HCT116 (cell line): ENCODE measurements at regions not wholly inside any gene's neighbourhood (a gene's known extent, or its start where the extent isn't known, plus 50 kb on each side); places are given as distances from the start of the nearest gene placed in this dataset.
"Not testable (repeated sequence)": the region's sequence is repeated elsewhere in the genome, so short reads cannot be mapped to it uniquely, and the experiment has no call there.

ENCODE experiments used
- ATAC-seq: fragments of 200-7000 bp; cut with Tn5 transposase; 2 replicates; pipeline ENCODE4 v1.9.1; 2020; ENCODE audit warnings: mild to moderate bottlenecking, moderate library complexity
- BruUV-seq: library from RNA; stranded (reverse); fragments of 400-500 nt; replicated peaks from 2 replicates; lab custom pipeline; 2021; lab: Mats Ljungman, UMichigan
- CTCF ChIA-PET: fragments of 300-600 bp; sonication (Branson Sonifier 250); formaldehyde crosslinking; loops from one replicate; lab custom pipeline; 2021; ENCODE audit warnings: antibody characterized with exemption; lab: Charles Lee
- POLR2A ChIA-PET: fragments of 300-600, 350-600 bp; sonication (Branson Sonifier 250); formaldehyde crosslinking; loops from one replicate; lab custom pipeline; 2021; ENCODE audit warnings: antibody characterized with exemption; lab: Charles Lee
- RAD21 ChIA-PET, 2 experiments: fragments of 300-600 bp; sonication (Branson Sonifier 250); formaldehyde crosslinking; loops; one replicate each; lab custom pipeline; 2023; ENCODE audit warnings: low total read pairs in 2 of 2; ENCODE audit not compliant: uncharacterized antibody in 2 of 2, unreplicated experiment in 2 of 2, low non-redundant PET in 1 of 2; lab: Charles Lee
- DNase-seq: peaks from one replicate; pipeline ENCODE4 v3.0.0-alpha.2; 2010; ENCODE audit warnings: low read depth, low spot score
- H2AFZ ChIP-seq: fragments of 200-600 bp; shearing (Covaris generic), sonication (generic); 2 replicates; pipeline ENCODE4 v1.6.1; 2017; ENCODE audit warnings: low read depth, mixed run types, mixed read lengths, antibody characterized with exemption, low read length; ENCODE audit not compliant: poor library complexity, severe bottlenecking
- H3K27ac ChIP-seq: 2 replicates; pipeline ENCODE4 v1.5.1; 2012; ENCODE audit warnings: low read depth, low read length
- H3K27me3 ChIP-seq: fragments of 200-600 bp; sonication (generic); 2 replicates; pipeline ENCODE4 v1.6.1; 2016; ENCODE audit warnings: mixed run types, low read length, mixed read lengths; ENCODE audit not compliant: insufficient read depth
- H3K36me3 ChIP-seq, 2 experiments: fragments of 200-500 bp in 1 of 2; fragments of 200-600 bp in 1 of 2; sonication (Bioruptor generic) in 1 of 2; sonication (generic) in 1 of 2; 2 replicates each; pipeline versions ENCODE4 v1.5.1 to v1.6.1; 2014 to 2016; ENCODE audit warnings: low read length in 2 of 2, inconsistent platforms in 1 of 2, mixed read lengths in 1 of 2, mixed run types in 1 of 2; ENCODE audit not compliant: insufficient read depth in 2 of 2, control insufficient read depth in 1 of 2
- H3K4me1 ChIP-seq, 2 experiments: fragments of 200-600 bp in 1 of 2; sonication (generic) in 1 of 2; 2 replicates each; pipeline versions ENCODE4 v1.5.1 to v1.6.1; 2012 to 2017; ENCODE audit warnings: low read length in 2 of 2, inconsistent platforms in 1 of 2, mild to moderate bottlenecking in 1 of 2, mixed read lengths in 1 of 2, mixed run types in 1 of 2, moderate library complexity in 1 of 2; ENCODE audit not compliant: insufficient read depth in 2 of 2, control insufficient read depth in 1 of 2
- H3K4me2 ChIP-seq: fragments of 200-600 bp; sonication (generic); 2 replicates; pipeline ENCODE4 v1.6.1; 2017; ENCODE audit warnings: mixed run types, low read length, mixed read lengths
- H3K4me3 ChIP-seq, 2 experiments: fragments of 200-600 bp in 1 of 2; sonication (generic) in 1 of 2; replicated peaks in 1 of 2; 2 replicates each; pipeline ENCODE4 v1.5.1; 2011 to 2016; ENCODE audit warnings: low read length in 2 of 2, control low read depth in 1 of 2, low read depth in 1 of 2, mild to moderate bottlenecking in 1 of 2, mixed read lengths in 1 of 2, mixed run types in 1 of 2
- H3K79me2 ChIP-seq: fragments of 200-600 bp; sonication (generic); 2 replicates; pipeline ENCODE4 v1.6.1; 2017; ENCODE audit warnings: mild to moderate bottlenecking, mixed run types, low read length, moderate library complexity, mixed read lengths; ENCODE audit not compliant: insufficient read depth
- H3K9ac ChIP-seq: fragments of 200-600 bp; sonication (generic); 2 replicates; pipeline ENCODE4 v1.6.1; 2016; ENCODE audit warnings: low read length, mixed read lengths
- H3K9me2 ChIP-seq: fragments of 200-600 bp; sonication (generic), shearing (Covaris generic); 2 replicates; pipeline ENCODE4 v1.6.1; 2017; ENCODE audit warnings: mixed run types, mild to moderate bottlenecking, moderate library complexity; ENCODE audit not compliant: insufficient read depth
- H3K9me3 ChIP-seq, 2 experiments: fragments of 200-500 bp in 1 of 2; fragments of 200-600 bp in 1 of 2; sonication (Bioruptor generic) in 1 of 2; sonication (generic) in 1 of 2; 2 replicates each; pipeline ENCODE4 v1.6.1; 2014 to 2017; ENCODE audit warnings: low read length in 2 of 2, mixed read lengths in 2 of 2, inconsistent platforms in 1 of 2, low read depth in 1 of 2, mild to moderate bottlenecking in 1 of 2, mixed run types in 1 of 2, moderate library complexity in 1 of 2; ENCODE audit not compliant: control insufficient read depth in 1 of 2, insufficient read depth in 1 of 2
- H4K20me1 ChIP-seq: fragments of 200-600 bp; sonication (generic), shearing (Covaris generic); 2 replicates; pipeline ENCODE4 v1.6.1; 2017; ENCODE audit warnings: mixed run types, mild to moderate bottlenecking, moderate library complexity; ENCODE audit not compliant: insufficient read depth
- intact Hi-C: fragments of 100-400 bp; cut with micrococcal nuclease; formaldehyde crosslinking; loops from 2 replicates; pipeline ENCODE4 v1.10.0; 2022

DNA sequence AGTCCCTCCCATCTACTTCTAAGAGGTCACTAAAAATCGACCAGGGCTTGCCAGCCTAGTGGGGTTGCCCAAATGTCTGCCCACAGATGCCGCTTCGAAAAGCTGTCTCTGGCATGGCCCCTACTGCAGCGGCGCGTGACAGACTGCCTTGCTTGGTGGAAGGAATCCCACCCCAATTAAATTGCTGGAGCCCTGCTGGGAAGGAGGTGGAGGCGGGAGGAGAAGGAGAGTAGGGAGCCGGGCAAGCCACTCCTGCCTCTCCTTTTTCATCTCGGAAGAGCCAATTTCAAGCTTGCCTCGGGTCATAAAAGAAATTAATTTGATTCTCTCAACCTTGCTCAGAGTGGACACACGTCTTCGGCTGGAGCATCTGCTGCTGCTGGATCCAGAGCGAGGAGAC is 106.0 kb downstream of the NPIPA8 start:
- BruUV-seq, H3K4me2 ChIP-seq, DNase-seq, H3K9me2 ChIP-seq, H3K4me3 ChIP-seq, H3K79me2 ChIP-seq, H3K36me3 ChIP-seq, CTCF ChIA-PET, H4K20me1 ChIP-seq, RAD21 ChIA-PET, H3K9ac ChIP-seq, intact Hi-C loops, H2AFZ ChIP-seq, POLR2A ChIA-PET, H3K9me3 ChIP-seq, H3K27ac ChIP-seq, ATAC-seq, H3K4me1 ChIP-seq, H3K27me3 ChIP-seq: not testable (repeated sequence)

DNA sequence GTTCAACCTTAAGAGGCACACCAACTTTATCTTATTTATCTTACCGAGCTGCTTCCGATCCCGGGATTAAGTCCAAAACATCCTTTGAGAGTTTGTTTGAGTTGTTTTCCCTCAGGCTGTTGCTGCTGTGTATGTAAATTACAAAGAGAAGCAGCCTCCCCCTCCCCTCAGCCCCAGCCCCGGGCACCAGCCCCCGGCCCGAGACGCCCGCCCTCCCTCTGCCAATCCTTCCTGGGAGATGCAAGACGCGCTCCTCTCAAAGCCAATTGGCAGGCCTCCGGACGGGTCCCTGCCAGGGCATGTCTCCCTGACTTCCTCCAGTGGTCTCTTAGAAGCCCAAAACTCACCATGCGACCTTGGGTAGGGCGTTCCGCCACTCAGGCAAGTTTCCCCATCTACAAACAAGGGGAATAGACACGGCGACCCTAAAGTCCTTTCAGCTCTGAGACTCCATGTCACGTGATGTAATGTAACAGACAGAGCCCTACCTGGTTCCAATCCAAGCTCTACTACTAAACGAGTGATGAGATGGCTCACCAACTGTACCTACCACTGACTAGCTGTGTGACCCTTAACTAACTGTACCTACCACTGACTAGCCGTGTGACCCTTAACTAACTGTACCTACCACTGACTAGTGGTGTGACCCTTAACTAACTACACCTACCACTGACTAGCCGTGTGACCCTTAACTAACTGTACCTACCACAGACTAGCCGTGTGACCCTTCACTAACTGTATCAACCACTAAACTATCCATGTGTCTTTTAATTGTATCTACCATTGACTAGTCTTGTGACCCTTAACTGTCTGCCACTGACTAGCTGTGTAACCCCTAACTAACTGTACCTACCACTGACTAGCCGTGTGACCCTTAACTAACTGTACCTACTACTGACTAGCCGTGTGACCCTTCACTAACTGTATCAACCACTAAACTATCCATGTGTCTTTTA is 114.2 kb downstream of the NPIPA8 start:
- H3K4me3 ChIP-seq, intact Hi-C loops, POLR2A ChIA-PET: not testable (repeated sequence)

GRCh38 chr16:18217741-18218140 is 118.8 kb downstream of the NPIPA8 start:
- H3K27ac ChIP-seq, H3K4me1 ChIP-seq, H3K79me2 ChIP-seq, BruUV-seq, H3K9me3 ChIP-seq, H3K36me3 ChIP-seq, ATAC-seq, H3K9me2 ChIP-seq, RAD21 ChIA-PET, H2AFZ ChIP-seq, H4K20me1 ChIP-seq, DNase-seq, CTCF ChIA-PET, H3K9ac ChIP-seq, POLR2A ChIA-PET, H3K27me3 ChIP-seq, H3K4me2 ChIP-seq, intact Hi-C loops, H3K4me3 ChIP-seq: not testable (repeated sequence)

More for the DNA sequence above, 114.2 kb downstream of the NPIPA8 start:
- H2AFZ ChIP-seq, H3K4me1 ChIP-seq, CTCF ChIA-PET, RAD21 ChIA-PET, H3K27me3 ChIP-seq, DNase-seq, H3K27ac ChIP-seq, H3K9ac ChIP-seq, BruUV-seq, ATAC-seq, H3K4me2 ChIP-seq, H3K79me2 ChIP-seq, H4K20me1 ChIP-seq, H3K36me3 ChIP-seq, H3K9me3 ChIP-seq, H3K9me2 ChIP-seq: not testable (repeated sequence)

DNA sequence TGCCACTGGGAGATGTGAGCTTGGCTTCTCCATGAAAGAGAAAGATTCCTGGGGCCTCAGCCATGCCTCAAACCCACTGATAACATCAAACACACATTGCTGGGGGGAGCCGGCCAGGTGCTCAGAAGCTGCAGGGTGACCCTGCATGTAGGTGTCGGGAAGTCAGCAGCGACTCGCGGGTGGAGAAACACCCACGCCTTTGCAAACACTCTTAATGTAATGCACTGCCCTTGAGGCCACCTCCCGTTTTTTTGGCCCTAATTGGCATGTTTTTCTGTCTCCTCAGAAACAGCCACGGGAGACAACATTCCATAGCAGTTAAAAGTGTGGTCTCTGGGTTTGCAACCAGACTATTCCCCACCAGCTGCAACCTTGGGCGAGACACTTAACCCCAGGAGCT is 119.7 kb downstream of the NPIPA8 start:
- H3K4me3 ChIP-seq, H2AFZ ChIP-seq, CTCF ChIA-PET, intact Hi-C loops, H3K9ac ChIP-seq, ATAC-seq, H3K27ac ChIP-seq, H3K27me3 ChIP-seq, H4K20me1 ChIP-seq, H3K4me1 ChIP-seq, H3K9me2 ChIP-seq, H3K36me3 ChIP-seq, DNase-seq, H3K9me3 ChIP-seq, H3K79me2 ChIP-seq, BruUV-seq, H3K4me2 ChIP-seq, POLR2A ChIA-PET, RAD21 ChIA-PET: not testable (repeated sequence)
